Ovary (tissue), 7 donors: ENCODE measurements at regions not wholly inside any gene's neighbourhood (a gene's known extent, or its start where the extent isn't known, plus 50 kb on each side); places are given as distances from the start of the nearest gene placed in this dataset.

ENCODE experiments used
- DNase-seq, 5 donors: peaks; one replicate each; pipeline ENCODE4 v3.0.0-alpha.2; 2019 to 2020
- H3K27ac ChIP-seq, 2 donors: fragments of 200-600 bp; one replicate each; pipeline versions ENCODE4 v1.5.1 to v1.8.0; 2019 to 2022
- H3K27me3 ChIP-seq: fragments of 200-600 bp; one replicate; pipeline ENCODE4 v1.8.0; 2022
- H3K36me3 ChIP-seq: fragments of 200-600 bp; sonication (generic); one replicate; pipeline ENCODE4 v1.5.1; 2019
- H3K4me1 ChIP-seq: one replicate; pipeline ENCODE4 v1.8.1; 2013; ENCODE audit warnings: mild to moderate bottlenecking, moderate library complexity; ENCODE audit not compliant: insufficient read depth
- H3K4me3 ChIP-seq: fragments of 200-600 bp; sonication (generic); one replicate; pipeline ENCODE4 v1.5.1; 2017
- H3K9me3 ChIP-seq, 2 donors: fragments of 200-600 bp in 1 of 2; sonication (generic) in 1 of 2; one replicate each; pipeline versions ENCODE4 v1.5.1 to v1.8.1; 2013 to 2019; ENCODE audit warnings: mild to moderate bottlenecking in 1 of 2, moderate library complexity in 1 of 2
- CTCF ChIP-seq, 3 donors: fragments of 450-650 bp in 2 of 3; fragments of 200-600 bp in 1 of 3; IDR thresholded peaks; one replicate each; pipeline versions ENCODE4 v1.5.1 to v1.8.0; 2016 to 2022; ENCODE audit warnings: antibody characterized with exemption in 3 of 3, mild to moderate bottlenecking in 1 of 3
- EP300 ChIP-seq: sonication (generic); formaldehyde crosslinking; IDR thresholded peaks from one replicate; pipeline ENCODE4 v1.6.1; 2017; ENCODE audit warnings: antibody characterized with exemption
- POLR2A ChIP-seq: fragments of 450-650 bp; IDR thresholded peaks from one replicate; pipeline ENCODE4 v1.6.1; 2017; ENCODE audit warnings: antibody characterized with exemption, mild to moderate bottlenecking, moderate library complexity
- WGBS, 3 donors: extraction: QIAGEN DNeasy Blood & Tissue Kit in 1 of 3; methylation state at CpG; one replicate each; pipeline versions ENCODE4 v1.1.5 to v1.1.7; 2013 to 2017; 5-methylcytosine and 5-hydroxymethylcytosine counted together
- intact Hi-C, 4 donors: fragments of 100-400 bp; cut with DNase I; formaldehyde crosslinking; loops; one replicate each; pipeline versions ENCODE4 v1.11.0 to v1.15.1; 2022 to 2023
- donor health status: DM: no; HTN: no; CAD: no; lungs with moderate emphysema.
- donor health status: DM: no; HTN: no; CAD: no.
- donor health status: Bipolar disorder and iron deficiency.
- donor health status: DM: no; HTN: no; CAD: no.
- donor health status: DM: yes; HTN: yes; CAD: no.

GRCh38 chr5:100479079-100479688 is 56.0 kb upstream of the FAM174A start:
- intact Hi-C loops, result no loop called here
- WGBS, 3 donors, result 67 to 68% (median 67%) methylated on average over 3 of the region's 3 CpGs
- Histone ChIP-seq H3K27me3 (no peaks in the 10 kb centered on the region), H3K4me3 (no peak overlapping the region), H3K4me1 (no peaks in the 10 kb centered on the region), H3K9me3 (no peaks in the 10 kb centered on the region), H3K36me3 (no peaks in the 10 kb centered on the region), H3K27ac (no peak overlapping the region)
- DNase-seq, result no peak
- no peak for TF ChIP-seq POLR2A
- TF ChIP-seq CTCF (IDR thresholded peaks at IDR 0.05), result no peak
- no peak for TF ChIP-seq EP300

GRCh38 chr5:100472091-100472490 is 63.1 kb upstream of the FAM174A start:
- WGBS, 3 donors, result 90 to 95% (median 91%) methylated on average over 2 of the region's 2 CpGs
- no peaks in the 10 kb centered on the region for H3K4me1 ChIP-seq

GRCh38 chr5:100469767-100470166 is 65.4 kb upstream of the FAM174A start:
- no peaks in the 10 kb centered on the region for H3K27me3 ChIP-seq
- DNase-seq, result no peak
- H3K36me3 ChIP-seq, result no peaks in the 10 kb centered on the region
- TF ChIP-seq POLR2A (no peak), CTCF (IDR thresholded peaks at IDR 0.05) (no peak), EP300 (no peak)
- H3K9me3 ChIP-seq, result no peaks in the 10 kb centered on the region
- no peak overlapping the region for H3K4me3 ChIP-seq
- intact Hi-C loops, result no loop called here
- H3K4me1 ChIP-seq, result no peaks in the 10 kb centered on the region
- H3K27ac ChIP-seq, result no peak overlapping the region

More at GRCh38 chr5:100472091-100472490, 63.1 kb upstream of the FAM174A start:
- TF ChIP-seq POLR2A, result no peak
- TF ChIP-seq CTCF (IDR thresholded peaks at IDR 0.05), result no peak
- TF ChIP-seq EP300, result no peak
- Histone ChIP-seq H3K27ac (no peak overlapping the region), H3K36me3 (no peaks in the 10 kb centered on the region), H3K4me3 (no peak overlapping the region), H3K27me3 (no peaks in the 10 kb centered on the region), H3K9me3 (no peaks in the 10 kb centered on the region)
- intact Hi-C loops, result no loop called here
- no peak for DNase-seq

GRCh38 chr5:100464418-100464817 is 70.8 kb upstream of the FAM174A start:
- Histone ChIP-seq H3K4me3 (no peak overlapping the region), H3K27me3 (no peaks in the 10 kb centered on the region), H3K9me3 (no peaks in the 10 kb centered on the region), H3K4me1 (no peaks in the 10 kb centered on the region), H3K36me3 (no peaks in the 10 kb centered on the region), H3K27ac (no peak overlapping the region)
- WGBS, 3 donors, result 84 to 96% (median 93%) methylated on average over 2 of the region's 2 CpGs
- intact Hi-C loops, result no loop called here
- DNase-seq, result no peak
- TF ChIP-seq POLR2A (no peak), CTCF (IDR thresholded peaks at IDR 0.05) (no peak), EP300 (no peak)
